RWPE1 (cell line): ENCODE measurements at regions not wholly inside any gene's neighbourhood (a gene's known extent, or its start where the extent isn't known, plus 50 kb on each side); places are given as distances from the start of the nearest gene placed in this dataset.

Experiments used
- CTCF ChIA-PET: fragments of 350-600 bp; sonication (Branson Sonifier 250); formaldehyde crosslinking; extraction: SDS; loops from one replicate; lab custom pipeline; 2021; lab: Yijun Ruan, JAX
- POLR2A ChIA-PET: fragments of 400-600 bp; formaldehyde crosslinking; extraction: SDS; loops from one replicate; lab custom pipeline; 2020; ENCODE audit warnings: antibody characterized with exemption; ENCODE audit not compliant: low non-redundant PET; lab: Yijun Ruan, JAX
- DNase-seq: peaks from one replicate; pipeline ENCODE4 v3.0.0; 2012; ENCODE audit warnings: low spot score
- H3K27ac ChIP-seq: fragments of 450-650 bp; 2 replicates; pipeline ENCODE4 v1.5.1; 2017
- TF ChIP-seq, protein P1 (sequence below): fragments of 450-650 bp; conservative IDR thresholded peaks from 2 replicates; pipeline ENCODE4 v1.5.1; 2017; ENCODE audit warnings: low read depth, mild to moderate bottlenecking

DNA sequence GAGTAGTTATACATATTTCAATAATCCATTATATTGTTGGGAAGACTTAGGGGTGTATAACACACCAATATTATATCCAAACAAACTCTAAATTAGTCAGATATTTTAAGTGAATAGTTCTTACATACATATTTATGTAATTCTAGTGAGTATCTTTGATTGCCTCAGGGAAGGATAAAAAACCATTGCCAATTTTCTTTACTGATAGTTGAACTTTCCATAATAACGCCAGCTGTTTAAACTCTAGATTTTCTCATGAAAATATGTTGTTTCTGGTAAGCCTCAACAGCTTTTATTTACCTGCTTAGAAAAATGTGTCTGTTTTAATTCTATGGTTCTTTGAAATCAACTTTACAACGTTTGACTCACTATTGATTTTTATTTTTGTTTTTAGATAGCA lies 959.6 kb upstream of the NOVA1 start:
- ChIA-PET POLR2A (no interaction called here), CTCF (no interaction called here)
- H3K27ac ChIP-seq: no peak overlapping the region
- no peak for DNase-seq
- TF ChIP-seq, protein P1, sequence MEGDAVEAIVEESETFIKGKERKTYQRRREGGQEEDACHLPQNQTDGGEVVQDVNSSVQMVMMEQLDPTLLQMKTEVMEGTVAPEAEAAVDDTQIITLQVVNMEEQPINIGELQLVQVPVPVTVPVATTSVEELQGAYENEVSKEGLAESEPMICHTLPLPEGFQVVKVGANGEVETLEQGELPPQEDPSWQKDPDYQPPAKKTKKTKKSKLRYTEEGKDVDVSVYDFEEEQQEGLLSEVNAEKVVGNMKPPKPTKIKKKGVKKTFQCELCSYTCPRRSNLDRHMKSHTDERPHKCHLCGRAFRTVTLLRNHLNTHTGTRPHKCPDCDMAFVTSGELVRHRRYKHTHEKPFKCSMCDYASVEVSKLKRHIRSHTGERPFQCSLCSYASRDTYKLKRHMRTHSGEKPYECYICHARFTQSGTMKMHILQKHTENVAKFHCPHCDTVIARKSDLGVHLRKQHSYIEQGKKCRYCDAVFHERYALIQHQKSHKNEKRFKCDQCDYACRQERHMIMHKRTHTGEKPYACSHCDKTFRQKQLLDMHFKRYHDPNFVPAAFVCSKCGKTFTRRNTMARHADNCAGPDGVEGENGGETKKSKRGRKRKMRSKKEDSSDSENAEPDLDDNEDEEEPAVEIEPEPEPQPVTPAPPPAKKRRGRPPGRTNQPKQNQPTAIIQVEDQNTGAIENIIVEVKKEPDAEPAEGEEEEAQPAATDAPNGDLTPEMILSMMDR: no peak

DNA sequence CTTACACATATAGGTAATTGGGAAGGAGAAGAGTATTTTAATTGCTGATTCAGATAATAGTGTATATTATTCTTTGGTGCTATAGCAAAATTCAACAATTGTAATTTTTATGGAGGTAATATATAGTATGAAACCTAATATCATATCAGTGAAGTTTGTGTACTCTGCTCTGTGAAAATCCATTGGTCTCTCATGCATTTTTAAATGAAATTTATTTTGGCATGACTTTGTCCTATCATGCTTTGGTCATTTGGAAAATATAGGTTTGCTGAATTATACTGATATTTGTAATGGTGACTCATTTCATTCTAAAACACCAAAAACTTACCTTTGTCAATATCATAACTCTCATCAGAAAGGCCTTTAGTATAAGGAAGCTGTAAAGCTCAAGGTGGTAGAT lies 962.0 kb upstream of the NOVA1 start:
- ChIA-PET POLR2A (no interaction called here), CTCF (no interaction called here)
- no peak overlapping the region for H3K27ac ChIP-seq
- TF ChIP-seq, protein P1: no peak
- DNase-seq: no peak

DNA sequence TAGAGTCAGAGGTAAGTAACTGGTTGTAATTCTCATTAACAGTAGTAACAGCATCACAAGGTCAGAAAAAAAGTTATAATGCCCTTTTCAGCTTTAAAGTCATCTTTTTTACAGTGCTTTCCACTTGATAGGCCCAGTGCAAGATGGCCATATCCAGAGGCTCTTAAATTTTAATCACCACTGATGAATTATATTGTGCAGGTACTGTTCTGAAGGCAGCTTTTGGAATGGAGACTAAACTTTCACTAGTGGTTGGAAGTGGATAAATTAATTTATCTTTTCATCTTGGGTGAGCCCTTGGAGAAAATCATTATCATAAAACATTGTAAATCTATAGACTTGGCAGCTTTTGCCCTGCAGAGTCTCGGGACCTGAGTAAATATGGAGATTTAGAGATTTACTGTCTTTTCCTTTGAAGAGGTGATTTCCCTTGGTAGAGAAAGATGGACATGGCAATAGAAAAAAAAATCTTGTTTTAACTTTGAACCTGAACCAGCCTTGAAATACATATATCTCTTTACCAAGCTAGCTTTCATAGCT lies 969.1 kb upstream of the NOVA1 start:
- H3K27ac ChIP-seq: no peak overlapping the region
- ChIA-PET POLR2A (no interaction called here), CTCF (no interaction called here)
- no peak for DNase-seq
- TF ChIP-seq, protein P1: no peak

DNA sequence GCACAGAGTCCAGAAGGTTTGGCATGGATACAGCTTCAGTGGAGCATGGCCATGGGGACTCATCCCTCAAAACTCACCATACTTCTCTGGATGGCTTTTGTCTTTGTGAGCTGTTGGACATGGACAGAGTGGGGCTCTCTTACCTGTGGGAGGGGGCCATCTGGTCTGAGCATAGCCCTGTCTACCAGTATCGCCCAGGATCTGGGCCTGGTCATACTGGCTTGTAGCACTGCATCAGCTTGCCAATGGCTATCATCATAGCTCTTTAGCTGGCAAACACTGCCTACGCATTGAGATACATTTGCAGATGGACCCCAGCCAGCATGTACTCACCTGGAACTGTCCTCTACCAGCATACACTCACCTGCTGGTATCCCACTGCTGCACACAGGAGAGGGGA lies 975.2 kb upstream of the NOVA1 start:
- no peak for DNase-seq
- POLR2A ChIA-PET: no interaction called here
- TF ChIP-seq, protein P1: no peak
- no peak overlapping the region for H3K27ac ChIP-seq
- CTCF ChIA-PET: interaction anchor here (0.7 kb wide), 1 partner anchor 1817 kb away, joined by 3 read pairs; no protein-coding TSS in a partner anchor

DNA sequence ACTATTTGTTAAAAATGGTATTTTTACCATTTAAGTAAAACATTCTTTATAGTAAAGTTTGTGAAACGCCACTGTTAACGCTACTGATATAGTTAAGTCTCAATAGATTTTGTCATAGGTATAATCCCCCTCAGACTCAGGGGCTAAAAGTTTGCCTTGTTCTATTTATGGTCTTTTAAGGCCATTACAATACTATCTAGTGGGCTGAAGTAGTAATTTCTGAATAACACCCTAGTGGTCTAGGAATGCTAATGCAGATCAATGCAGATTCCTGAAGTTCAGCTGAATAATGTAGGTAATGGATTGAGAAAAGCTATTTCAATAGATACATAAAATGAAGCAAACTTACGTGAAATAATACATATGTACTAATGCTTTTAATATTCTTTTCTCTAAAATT lies 989.3 kb upstream of the NOVA1 start:
- CTCF ChIA-PET: interaction anchor here (0.6 kb wide), 2 partner anchors 9 to 1029 kb away, joined by 4 to 5 read pairs; no protein-coding TSS in a partner anchor

DNA sequence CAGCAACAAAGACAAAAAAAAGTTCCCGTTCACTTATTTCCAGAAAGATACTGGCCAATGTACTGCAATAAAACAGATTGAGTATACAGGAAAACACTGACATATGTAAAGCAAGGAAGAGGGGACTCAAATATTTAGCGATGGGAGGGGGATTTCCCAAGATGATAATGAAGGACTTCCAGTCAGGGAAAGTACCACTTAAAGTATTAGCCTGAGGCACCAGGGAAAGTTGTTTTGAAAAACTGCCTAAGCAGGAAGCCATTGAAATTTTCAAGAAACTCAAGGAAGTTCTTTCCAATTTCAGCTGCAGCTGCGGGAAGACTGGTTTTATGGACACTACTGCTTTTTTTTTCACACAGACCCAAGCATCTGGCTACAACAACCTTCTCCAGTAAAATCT lies 1007.4 kb upstream of the NOVA1 start:
- POLR2A ChIA-PET: no interaction called here
- DNase-seq: no peak

More for the DNA sequence above, 989.3 kb upstream of the NOVA1 start:
- POLR2A ChIA-PET: no interaction called here
- TF ChIP-seq, protein P1: no peak
- H3K27ac ChIP-seq: no peak overlapping the region
- DNase-seq: no peak

More for the DNA sequence above, 1007.4 kb upstream of the NOVA1 start:
- no peak overlapping the region for H3K27ac ChIP-seq
- TF ChIP-seq, protein P1: no peak
- CTCF ChIA-PET: no interaction called here
